Effector memory CD8-positive, alpha-beta T cell (primary cell): ENCODE measurements at regions not wholly inside any gene's neighbourhood (a gene's known extent, or its start where the extent isn't known, plus 50 kb on each side); places are given as distances from the start of the nearest gene placed in this dataset.
"Not testable (repeated sequence)": the region's sequence is repeated elsewhere in the genome, so short reads cannot be mapped to it uniquely, and the experiment has no call there.

ENCODE experiments used
- ATAC-seq: fragments of 150-1000 bp; cut with Tn5 transposase; replicated peaks from 2 replicates; pipeline ENCODE4 v1.10.0; 2021; ENCODE audit warnings: mild to moderate bottlenecking, moderate library complexity
- DNase-seq, 3 experiments: peaks; one replicate each; pipeline ENCODE4 v3.0.0; 2021
- H3K27ac Mint-ChIP-seq, 2 donors: one replicate each; pipeline ENCODE4 v1.8.0; 2022; ENCODE audit warnings: mild to moderate bottlenecking in 2 of 2, mixed read lengths in 2 of 2, moderate library complexity in 2 of 2
- H3K27me3 Mint-ChIP-seq, 2 donors: one replicate each; pipeline ENCODE4 v1.8.0; 2022; ENCODE audit warnings: mixed read lengths in 2 of 2
- H3K36me3 Mint-ChIP-seq: one replicate; pipeline ENCODE4 v1.8.0; 2022; ENCODE audit warnings: mild to moderate bottlenecking, moderate library complexity, mixed read lengths; ENCODE audit not compliant: insufficient read depth
- H3K4me1 Mint-ChIP-seq, 2 donors: one replicate each; pipeline ENCODE4 v1.8.0; 2022; ENCODE audit warnings: low read depth in 2 of 2, mixed read lengths in 2 of 2
- H3K4me3 Mint-ChIP-seq, 2 donors: one replicate each; pipeline ENCODE4 v1.8.0; 2022; ENCODE audit warnings: mild to moderate bottlenecking in 2 of 2, mixed read lengths in 2 of 2, moderate library complexity in 2 of 2
- H3K9me3 Mint-ChIP-seq, 2 donors: one replicate each; pipeline ENCODE4 v1.8.0; 2022; ENCODE audit warnings: mixed read lengths in 2 of 2

DNA sequence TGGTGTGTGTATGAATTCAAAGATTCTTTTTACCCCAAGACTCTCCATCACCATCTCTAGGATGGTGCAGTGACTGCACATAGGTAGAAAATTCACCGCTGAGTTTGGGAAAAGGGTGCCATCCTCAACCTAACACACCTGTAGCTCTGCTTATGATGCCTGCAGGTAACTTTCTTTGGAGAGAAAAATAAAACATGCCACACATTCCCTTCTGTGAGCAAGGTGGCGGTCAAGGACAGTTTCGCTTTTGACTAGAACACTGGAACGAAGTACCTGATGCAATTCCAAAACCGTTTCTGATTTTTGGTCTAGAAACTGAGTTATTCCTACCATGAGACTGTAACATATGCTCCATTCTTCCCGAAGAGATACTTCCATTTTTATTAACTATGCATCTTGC, 205.6 kb downstream of the FGFR2 start:
- no peak overlapping the region for H3K4me3 Mint-ChIP-seq
- no peaks in the 10 kb centered on the region for H3K36me3 Mint-ChIP-seq
- H3K27ac Mint-ChIP-seq, result no peak overlapping the region
- H3K4me1 Mint-ChIP-seq, result no peaks in the 10 kb centered on the region
- peaks cover 0 to 9% of the 10 kb centered on the region in 2 donors for H3K27me3 Mint-ChIP-seq
- no peaks in the 10 kb centered on the region for H3K9me3 Mint-ChIP-seq
- ATAC-seq (no peak), DNase-seq (no peak)

GRCh38 chr10:121393522-121393921, 204.7 kb downstream of the FGFR2 start:
- no peak for ATAC-seq
- Mint-ChIP-seq H3K4me1 (no peaks in the 10 kb centered on the region), H3K4me3 (no peak overlapping the region), H3K36me3 (no peaks in the 10 kb centered on the region), H3K27ac (no peak overlapping the region), H3K27me3 (peaks cover 0 to 9% of the 10 kb centered on the region in 2 donors), H3K9me3 (no peaks in the 10 kb centered on the region)
- no peak for DNase-seq

DNA sequence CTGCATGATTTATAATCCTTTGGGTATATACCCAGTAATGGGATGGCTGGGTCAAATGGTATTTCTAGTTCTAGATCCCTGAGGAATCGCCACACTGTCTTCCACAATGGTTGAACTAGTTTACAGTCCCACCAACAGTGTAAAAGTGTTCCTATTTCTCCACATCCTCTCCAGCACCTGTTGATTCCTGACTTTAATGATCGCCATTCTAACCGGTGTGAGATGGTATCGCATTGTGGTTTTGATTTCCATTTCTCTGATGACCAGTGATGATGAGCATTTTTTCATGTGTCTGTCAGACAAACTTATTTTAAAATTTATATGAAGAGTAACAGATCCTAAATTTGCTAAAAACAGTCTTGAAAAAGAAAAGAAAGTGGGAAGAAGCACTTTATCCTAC, 197.7 kb downstream of the FGFR2 start:
- H3K27ac Mint-ChIP-seq, DNase-seq, H3K4me1 Mint-ChIP-seq, H3K36me3 Mint-ChIP-seq, ATAC-seq, H3K9me3 Mint-ChIP-seq, H3K4me3 Mint-ChIP-seq, H3K27me3 Mint-ChIP-seq: not testable (repeated sequence)

DNA sequence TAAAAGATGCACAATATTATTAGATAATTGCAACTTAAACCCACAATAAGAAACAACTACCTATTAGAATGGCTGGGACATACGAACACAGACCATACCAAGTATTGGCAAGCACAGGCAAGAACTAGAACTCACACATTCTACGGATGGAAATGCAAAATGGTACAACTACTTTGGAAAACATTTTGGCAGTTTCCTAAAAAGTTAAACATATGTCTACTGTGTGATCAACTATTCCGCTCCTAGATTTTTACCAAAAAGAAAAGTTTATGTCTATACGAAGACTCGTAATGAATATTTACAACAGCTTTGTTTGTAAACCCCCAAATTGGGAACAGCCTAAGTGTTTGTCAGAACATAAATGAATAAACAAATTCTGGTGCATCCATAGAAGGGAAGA, 194.7 kb downstream of the FGFR2 start:
- H3K36me3 Mint-ChIP-seq, result no peaks in the 10 kb centered on the region
- DNase-seq, result no peak
- H3K27ac Mint-ChIP-seq, result no peak overlapping the region
- H3K27me3 Mint-ChIP-seq, result no peaks in the 10 kb centered on the region
- H3K9me3 Mint-ChIP-seq, result peaks cover 0 to 2% of the 10 kb centered on the region in 2 donors
- H3K4me1 Mint-ChIP-seq, result no peaks in the 10 kb centered on the region
- ATAC-seq, result no peak
- H3K4me3 Mint-ChIP-seq, result no peak overlapping the region

- Mint-ChIP-seq H3K27me3 (no peaks in the 10 kb centered on the region), H3K4me3 (no peak overlapping the region), H3K27ac (no peak overlapping the region), H3K4me1 (no peaks in the 10 kb centered on the region), H3K36me3 (no peaks in the 10 kb centered on the region), H3K9me3 (peaks cover 0 to 2% of the 10 kb centered on the region in 2 donors)
- DNase-seq (no peak), ATAC-seq (no peak)
Measured at GRCh38 chr10:121404611-121405010, 193.6 kb downstream of the FGFR2 start.

GRCh38 chr10:121405096-121405495, 193.1 kb downstream of the FGFR2 start:
- Mint-ChIP-seq H3K4me1 (no peaks in the 10 kb centered on the region), H3K27me3 (no peaks in the 10 kb centered on the region), H3K4me3 (no peak overlapping the region), H3K27ac (no peak overlapping the region), H3K36me3 (no peaks in the 10 kb centered on the region), H3K9me3 (peaks cover 0 to 2% of the 10 kb centered on the region in 2 donors)
- DNase-seq (no peak), ATAC-seq (no peak)

GRCh38 chr10:121405549-121405948, 192.7 kb downstream of the FGFR2 start:
- Mint-ChIP-seq H3K4me1 (no peaks in the 10 kb centered on the region), H3K36me3 (no peaks in the 10 kb centered on the region), H3K9me3 (peaks cover 0 to 2% of the 10 kb centered on the region in 2 donors), H3K27me3 (peaks cover 3 to 4% of the 10 kb centered on the region in 2 donors), H3K4me3 (no peak overlapping the region), H3K27ac (peak overlapping the region in 1 of 2 donors; percentile 58)
- no peak for DNase-seq
- ATAC-seq, result no peak

DNA sequence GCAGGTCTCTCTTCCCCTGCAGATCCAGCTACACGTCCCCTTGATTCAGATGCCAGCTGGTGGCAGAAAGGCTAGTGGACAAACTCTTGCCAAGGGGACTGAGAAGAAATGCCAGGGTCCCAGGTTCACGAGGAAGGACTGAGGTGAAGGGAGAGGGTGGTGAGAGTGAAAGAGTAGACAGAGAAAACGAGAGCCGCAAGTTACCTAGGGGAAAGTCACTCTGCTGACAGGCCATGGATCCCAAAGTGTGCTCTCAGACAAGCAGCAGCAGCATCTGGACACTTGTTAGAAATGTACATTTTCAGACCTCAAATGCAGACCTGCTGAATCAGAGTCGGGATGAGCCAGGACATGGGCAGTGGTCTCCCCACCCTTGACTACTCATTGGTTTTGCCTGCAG, 192.3 kb downstream of the FGFR2 start:
- no peak overlapping the region for H3K4me3 Mint-ChIP-seq
- DNase-seq (no peak), ATAC-seq (no peak)
- peaks cover 0 to 2% of the 10 kb centered on the region in 2 donors for H3K9me3 Mint-ChIP-seq
- peaks cover 7 to 8% of the 10 kb centered on the region in 2 donors for H3K27me3 Mint-ChIP-seq
- peak overlapping the region in 1 of 2 donors; percentile 58 for H3K27ac Mint-ChIP-seq
- H3K4me1 Mint-ChIP-seq, result no peaks in the 10 kb centered on the region
- H3K36me3 Mint-ChIP-seq, result no peaks in the 10 kb centered on the region

DNA sequence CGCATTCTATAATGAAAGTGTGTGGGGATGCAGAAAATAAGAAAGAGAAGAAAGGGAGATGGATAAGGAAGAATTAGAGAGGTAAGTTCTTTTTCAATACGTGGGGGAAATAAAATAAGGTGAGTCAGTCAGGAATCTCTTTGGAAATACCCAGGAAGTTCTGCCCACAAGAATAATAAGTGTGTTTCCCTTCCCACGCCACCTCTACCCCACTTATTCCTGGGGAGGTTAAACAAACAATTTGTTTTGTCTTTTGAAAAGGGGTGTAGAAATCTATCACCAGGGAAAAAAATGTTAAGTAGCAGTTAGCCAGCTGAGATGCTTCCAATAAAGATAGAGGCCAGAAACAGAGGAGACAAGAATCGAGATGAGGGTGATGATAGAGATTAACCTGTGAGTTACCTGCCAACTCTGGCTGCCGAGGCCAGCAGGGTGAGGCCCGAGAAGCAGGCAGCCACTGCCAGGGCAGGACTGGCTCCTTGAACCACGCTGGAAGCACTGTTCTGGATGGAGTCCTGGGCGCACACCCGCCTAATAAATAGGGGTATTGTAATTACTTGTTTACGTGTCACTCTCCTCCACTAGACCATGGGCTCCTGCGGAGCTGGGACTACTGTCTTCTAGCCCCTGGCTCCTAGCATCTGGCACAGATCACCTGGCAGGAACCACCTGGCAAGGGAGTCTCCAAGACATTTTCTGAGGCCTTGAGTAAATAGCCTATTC, 191.3 kb downstream of the FGFR2 start:
- H3K9me3 Mint-ChIP-seq, result peaks cover 0 to 2% of the 10 kb centered on the region in 2 donors
- no peak for ATAC-seq

DNA sequence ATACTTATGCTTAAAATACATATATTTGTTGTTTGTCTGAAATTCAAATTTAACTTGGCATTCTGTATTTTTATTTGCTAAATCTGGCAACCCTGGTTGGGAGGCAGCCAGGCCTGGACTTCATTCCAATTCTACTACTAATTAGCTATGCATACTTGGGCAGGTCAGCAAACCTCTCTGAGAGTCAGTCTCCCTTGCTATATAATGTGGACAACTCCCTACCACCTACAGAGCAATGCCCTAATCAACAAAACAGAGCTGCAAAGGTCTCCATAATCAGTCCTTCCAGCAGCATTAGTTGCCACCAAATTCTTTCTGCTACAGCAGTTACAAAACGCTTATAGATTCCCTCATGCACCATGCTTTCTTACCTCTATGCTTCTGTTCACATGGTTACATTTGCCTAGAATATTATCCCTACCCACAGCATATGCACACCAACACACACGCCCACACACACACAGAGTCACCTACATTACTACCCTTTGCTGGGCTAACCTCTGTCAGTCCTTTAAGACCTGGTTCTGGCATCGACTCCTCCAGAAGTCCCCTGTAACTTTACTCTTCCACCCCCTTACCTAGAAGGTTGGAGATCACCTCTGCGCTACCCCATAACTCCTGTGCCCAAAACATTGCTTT, 188.7 kb downstream of the FGFR2 start:
- Mint-ChIP-seq H3K27ac (no peak overlapping the region), H3K9me3 (peaks cover 0 to 2% of the 10 kb centered on the region in 2 donors), H3K36me3 (no peaks in the 10 kb centered on the region), H3K4me3 (no peak overlapping the region), H3K27me3 (peaks cover 11 to 16% of the 10 kb centered on the region in 2 donors), H3K4me1 (no peaks in the 10 kb centered on the region)
- DNase-seq, result no peak
- no peak for ATAC-seq

More for the DNA sequence above, 191.3 kb downstream of the FGFR2 start:
- DNase-seq, result no peak
- no peaks in the 10 kb centered on the region for H3K4me1 Mint-ChIP-seq
- H3K27ac Mint-ChIP-seq, result no peak overlapping the region
- H3K27me3 Mint-ChIP-seq, result peaks cover 11 to 16% of the 10 kb centered on the region in 2 donors
- no peaks in the 10 kb centered on the region for H3K36me3 Mint-ChIP-seq
- no peak overlapping the region for H3K4me3 Mint-ChIP-seq

GRCh38 chr10:121411004-121411403, 187.2 kb downstream of the FGFR2 start:
- H3K36me3 Mint-ChIP-seq, result no peaks in the 10 kb centered on the region
- peaks cover 11 to 16% of the 10 kb centered on the region in 2 donors for H3K27me3 Mint-ChIP-seq

GRCh38 chr10:121413951-121414350, 184.3 kb downstream of the FGFR2 start:
- ATAC-seq (no peak), DNase-seq (no peak)
- Mint-ChIP-seq H3K9me3 (no peaks in the 10 kb centered on the region), H3K36me3 (no peaks in the 10 kb centered on the region), H3K4me3 (no peak overlapping the region), H3K4me1 (no peaks in the 10 kb centered on the region), H3K27me3 (peaks cover 14 to 21% of the 10 kb centered on the region in 2 donors), H3K27ac (no peak overlapping the region)

More at GRCh38 chr10:121411004-121411403, 187.2 kb downstream of the FGFR2 start:
- Mint-ChIP-seq H3K4me1 (no peaks in the 10 kb centered on the region), H3K9me3 (peaks cover 0 to 2% of the 10 kb centered on the region in 2 donors), H3K4me3 (no peak overlapping the region), H3K27ac (no peak overlapping the region)
- DNase-seq (no peak), ATAC-seq (no peak)

- no peak for ATAC-seq
- Mint-ChIP-seq H3K4me3 (no peak overlapping the region), H3K36me3 (no peaks in the 10 kb centered on the region), H3K27ac (no peak overlapping the region), H3K4me1 (no peaks in the 10 kb centered on the region), H3K9me3 (no peaks in the 10 kb centered on the region), H3K27me3 (peaks cover 15 to 25% of the 10 kb centered on the region in 2 donors)
- no peak for DNase-seq
Measured at GRCh38 chr10:121414366-121415062, 183.7 kb downstream of the FGFR2 start.

DNA sequence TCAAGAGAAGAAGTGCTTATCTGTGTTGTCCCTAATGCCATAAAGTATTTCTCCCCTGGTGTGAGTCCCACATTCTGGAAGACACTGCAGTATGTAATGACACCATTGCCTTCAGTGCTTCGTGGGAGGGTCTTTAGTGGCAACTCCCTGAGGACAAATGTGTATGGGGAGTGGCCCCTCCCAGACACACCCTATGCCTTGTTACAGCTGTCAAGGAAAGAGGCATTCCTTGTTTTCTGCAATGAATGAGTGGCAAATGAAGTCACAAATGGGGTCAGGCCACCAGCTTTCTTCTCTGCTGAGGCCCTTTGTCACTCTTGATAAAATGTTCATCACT, 183.2 kb downstream of the FGFR2 start:
- ATAC-seq (no peak), DNase-seq (no peak)
- H3K27ac Mint-ChIP-seq, result no peak overlapping the region
- H3K27me3 Mint-ChIP-seq, result peaks cover 15 to 25% of the 10 kb centered on the region in 2 donors
- no peaks in the 10 kb centered on the region for H3K36me3 Mint-ChIP-seq
- no peak overlapping the region for H3K4me3 Mint-ChIP-seq
- no peaks in the 10 kb centered on the region for H3K9me3 Mint-ChIP-seq
- H3K4me1 Mint-ChIP-seq, result no peaks in the 10 kb centered on the region
